ENCODE measurements at regions not wholly inside any gene's neighbourhood (a gene's known extent, or its start where the extent isn't known, plus 50 kb on each side); places are given as distances from the start of the nearest gene placed in this dataset.

DNA sequence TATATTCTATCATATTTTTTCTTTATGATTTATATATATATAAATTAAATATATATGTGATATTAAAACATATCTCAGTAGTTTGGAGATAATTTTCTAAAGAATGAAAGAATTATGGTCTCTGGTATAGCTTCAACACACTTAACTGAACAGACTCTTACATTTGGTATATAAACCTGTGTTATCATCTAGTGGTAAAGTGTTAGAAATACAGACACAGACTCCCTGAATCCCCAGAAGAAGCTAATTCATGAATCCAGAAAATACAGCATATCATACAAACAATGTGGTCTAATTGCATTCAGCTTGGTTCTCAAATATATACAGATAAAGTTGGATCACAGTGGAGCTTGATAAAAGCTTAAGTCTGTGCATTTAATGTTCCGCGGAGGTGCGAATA lies 1100.4 kb downstream of the ROBO2 start:
- Histone ChIP-seq H3K4me3 (ENCODE audit: low read length in 3 of 3) (no peak overlapping the region), H3K27ac (ENCODE audit: low read depth in 2 of 2, low read length in 2 of 2) (no peak overlapping the region), H3K9me3 (ENCODE audit: control insufficient read depth in 2 of 3, insufficient read depth in 1 of 3, low read length in 3 of 3) (no peaks in the 10 kb centered on the region), H3K4me1 (ENCODE audit: control insufficient read depth in 2 of 3, insufficient read depth in 2 of 3, low read depth in 1 of 3, low read length in 3 of 3) (no peaks in the 10 kb centered on the region), H3K9ac (ENCODE audit: low read length in 3 of 3) (no peak overlapping the region), H3K27me3 (ENCODE audit: control insufficient read depth, insufficient read depth, low read length) (no peaks in the 10 kb centered on the region), H3K36me3 (ENCODE audit: control insufficient read depth in 2 of 3, insufficient read depth in 3 of 3, low read length in 3 of 3) (no peaks in the 10 kb centered on the region)
- DNase-seq (no peak), FAIRE-seq (no peak)
- TF ChIP-seq, protein P1, sequence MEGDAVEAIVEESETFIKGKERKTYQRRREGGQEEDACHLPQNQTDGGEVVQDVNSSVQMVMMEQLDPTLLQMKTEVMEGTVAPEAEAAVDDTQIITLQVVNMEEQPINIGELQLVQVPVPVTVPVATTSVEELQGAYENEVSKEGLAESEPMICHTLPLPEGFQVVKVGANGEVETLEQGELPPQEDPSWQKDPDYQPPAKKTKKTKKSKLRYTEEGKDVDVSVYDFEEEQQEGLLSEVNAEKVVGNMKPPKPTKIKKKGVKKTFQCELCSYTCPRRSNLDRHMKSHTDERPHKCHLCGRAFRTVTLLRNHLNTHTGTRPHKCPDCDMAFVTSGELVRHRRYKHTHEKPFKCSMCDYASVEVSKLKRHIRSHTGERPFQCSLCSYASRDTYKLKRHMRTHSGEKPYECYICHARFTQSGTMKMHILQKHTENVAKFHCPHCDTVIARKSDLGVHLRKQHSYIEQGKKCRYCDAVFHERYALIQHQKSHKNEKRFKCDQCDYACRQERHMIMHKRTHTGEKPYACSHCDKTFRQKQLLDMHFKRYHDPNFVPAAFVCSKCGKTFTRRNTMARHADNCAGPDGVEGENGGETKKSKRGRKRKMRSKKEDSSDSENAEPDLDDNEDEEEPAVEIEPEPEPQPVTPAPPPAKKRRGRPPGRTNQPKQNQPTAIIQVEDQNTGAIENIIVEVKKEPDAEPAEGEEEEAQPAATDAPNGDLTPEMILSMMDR (IDR thresholded peaks at IDR 0.05; ENCODE audit: borderline replicate concordance, extremely low read depth, insufficient read depth): no peak
- intact Hi-C loops (cut with DNase I): no loop called here

DNA sequence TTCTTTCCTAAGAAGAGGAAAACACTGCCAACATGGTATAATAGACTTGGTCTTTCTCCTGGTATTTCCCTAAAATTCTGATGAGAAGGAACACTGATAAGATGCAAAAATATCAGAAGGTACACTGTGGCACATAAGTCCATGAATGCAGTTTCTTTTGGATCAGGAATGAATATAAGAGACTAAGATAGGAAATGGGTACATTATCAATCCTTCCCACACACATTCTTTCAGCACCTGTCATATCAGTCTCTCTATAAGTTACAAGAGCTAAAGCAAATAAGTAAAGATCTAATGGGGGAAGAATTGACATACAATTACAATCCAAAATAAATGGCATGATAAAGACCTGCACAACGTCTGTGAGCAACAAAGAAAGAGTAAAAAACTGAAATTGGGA lies 1101.0 kb downstream of the ROBO2 start:
- no peak for FAIRE-seq
- Histone ChIP-seq H3K4me3 (ENCODE audit: low read length in 3 of 3) (no peak overlapping the region), H3K4me1 (ENCODE audit: control insufficient read depth in 2 of 3, insufficient read depth in 2 of 3, low read depth in 1 of 3, low read length in 3 of 3) (no peaks in the 10 kb centered on the region), H3K36me3 (ENCODE audit: control insufficient read depth in 2 of 3, insufficient read depth in 3 of 3, low read length in 3 of 3) (no peaks in the 10 kb centered on the region), H3K9me3 (ENCODE audit: control insufficient read depth in 2 of 3, insufficient read depth in 1 of 3, low read length in 3 of 3) (no peaks in the 10 kb centered on the region), H3K27me3 (ENCODE audit: control insufficient read depth, insufficient read depth, low read length) (no peaks in the 10 kb centered on the region), H3K9ac (ENCODE audit: low read length in 3 of 3) (no peak overlapping the region), H3K27ac (ENCODE audit: low read depth in 2 of 2, low read length in 2 of 2) (no peak overlapping the region)
- intact Hi-C loops (cut with DNase I): no loop called here
- DNase-seq: no peak
- TF ChIP-seq, protein P1 (IDR thresholded peaks at IDR 0.05; ENCODE audit: borderline replicate concordance, extremely low read depth, insufficient read depth): no peak

DNA sequence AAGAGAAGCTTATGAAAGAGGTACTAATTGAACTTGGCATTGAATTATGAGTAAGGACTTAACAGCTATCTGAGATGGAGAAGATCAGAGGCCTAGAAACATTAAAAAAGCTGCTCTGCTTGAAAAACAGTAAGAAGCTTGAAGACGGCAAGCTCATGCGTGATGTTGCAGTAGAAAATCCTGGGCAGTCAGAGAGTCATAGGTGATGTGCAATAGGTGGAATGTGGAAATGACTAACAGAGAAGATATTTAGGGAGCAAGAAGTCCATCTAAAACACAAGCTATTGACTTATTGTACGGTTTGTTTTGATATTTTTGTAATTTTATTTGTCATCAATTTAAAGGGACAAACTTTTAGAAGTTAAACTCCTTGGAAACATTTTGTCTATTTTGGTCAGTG lies 1101.4 kb downstream of the ROBO2 start:
- TF ChIP-seq, protein P1 (IDR thresholded peaks at IDR 0.05; ENCODE audit: borderline replicate concordance, extremely low read depth, insufficient read depth): no peak
- Histone ChIP-seq H3K27me3 (ENCODE audit: control insufficient read depth, insufficient read depth, low read length) (no peaks in the 10 kb centered on the region), H3K27ac (ENCODE audit: low read depth in 2 of 2, low read length in 2 of 2) (no peak overlapping the region), H3K9ac (ENCODE audit: low read length in 3 of 3) (no peak overlapping the region), H3K36me3 (ENCODE audit: control insufficient read depth in 2 of 3, insufficient read depth in 3 of 3, low read length in 3 of 3) (no peaks in the 10 kb centered on the region), H3K4me3 (ENCODE audit: low read length in 3 of 3) (no peak overlapping the region), H3K4me1 (ENCODE audit: control insufficient read depth in 2 of 3, insufficient read depth in 2 of 3, low read depth in 1 of 3, low read length in 3 of 3) (no peaks in the 10 kb centered on the region), H3K9me3 (ENCODE audit: control insufficient read depth in 2 of 3, insufficient read depth in 1 of 3, low read length in 3 of 3) (no peaks in the 10 kb centered on the region)
- intact Hi-C loops (cut with DNase I): no loop called here
- DNase-seq: no peak
- FAIRE-seq: no peak

DNA sequence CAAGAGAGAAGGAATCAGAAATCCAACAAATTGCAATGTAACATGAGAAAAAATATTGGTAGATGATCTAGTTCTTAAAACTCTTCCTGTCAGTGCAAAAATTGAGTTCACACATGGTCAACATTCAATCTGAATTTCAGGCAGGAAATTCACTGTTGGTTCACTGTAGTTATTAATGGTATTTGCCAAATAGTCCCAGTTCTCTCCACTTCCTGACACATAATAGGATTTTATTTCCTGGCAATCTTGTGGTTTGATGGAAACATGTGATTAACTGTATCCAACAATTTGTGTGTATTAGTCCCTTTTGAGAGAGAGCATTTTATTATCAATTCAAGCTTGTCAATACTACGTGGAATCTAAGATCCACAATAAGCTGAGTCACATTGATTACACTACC lies 1103.1 kb downstream of the ROBO2 start:
- H3K27ac ChIP-seq (ENCODE audit: low read depth in 2 of 2, low read length in 2 of 2): no peak overlapping the region
- H3K9ac ChIP-seq (ENCODE audit: low read length in 3 of 3): no peak overlapping the region
- H3K9me3 ChIP-seq (ENCODE audit: control insufficient read depth in 2 of 3, insufficient read depth in 1 of 3, low read length in 3 of 3): no peaks in the 10 kb centered on the region
- TF ChIP-seq, protein P1 (IDR thresholded peaks at IDR 0.05; ENCODE audit: borderline replicate concordance, extremely low read depth, insufficient read depth): no peak
- DNase-seq (no peak), FAIRE-seq (no peak)
- no peak overlapping the region for H3K4me3 ChIP-seq (ENCODE audit: low read length in 3 of 3)
- H3K4me1 ChIP-seq (ENCODE audit: control insufficient read depth in 2 of 3, insufficient read depth in 2 of 3, low read depth in 1 of 3, low read length in 3 of 3): no peaks in the 10 kb centered on the region
- no peaks in the 10 kb centered on the region for H3K36me3 ChIP-seq (ENCODE audit: control insufficient read depth in 2 of 3, insufficient read depth in 3 of 3, low read length in 3 of 3)
- intact Hi-C loops (cut with DNase I): no loop called here
- no peaks in the 10 kb centered on the region for H3K27me3 ChIP-seq (ENCODE audit: control insufficient read depth, insufficient read depth, low read length)
